Fibroblast of lung (primary cell): ENCODE measurements at regions not wholly inside any gene's neighbourhood (a gene's known extent, or its start where the extent isn't known, plus 50 kb on each side); places are given as distances from the start of the nearest gene placed in this dataset.

ENCODE experiments used
- DNase-seq, 2 donors: peaks; one replicate each; pipeline versions ENCODE4 v3.0.0 to v3.0.0-alpha.2; 2010; ENCODE audit warnings: low read depth in 2 of 2
- H2AFZ ChIP-seq: 2 replicates; pipeline ENCODE4 v1.5.1; 2012; ENCODE audit warnings: low read length, control low read depth, inconsistent platforms
- H3K27ac ChIP-seq: 2 replicates; pipeline ENCODE4 v1.5.1; 2011; ENCODE audit warnings: low read length, control low read depth; ENCODE audit not compliant: insufficient read depth
- H3K27me3 ChIP-seq: 2 replicates; pipeline ENCODE4 v1.5.1; 2011; ENCODE audit warnings: mild to moderate bottlenecking, low read length; ENCODE audit not compliant: control insufficient read depth, insufficient read depth
- H3K36me3 ChIP-seq: 2 replicates; pipeline ENCODE4 v1.5.1; 2011; ENCODE audit warnings: low read length; ENCODE audit not compliant: control insufficient read depth, insufficient read depth
- H3K4me1 ChIP-seq: 2 replicates; pipeline ENCODE4 v1.5.1; 2011; ENCODE audit warnings: low read length; ENCODE audit not compliant: control insufficient read depth, insufficient read depth; ENCODE audit errors: extremely low read depth
- H3K4me2 ChIP-seq: 2 replicates; pipeline ENCODE4 v1.5.1; 2011; ENCODE audit warnings: low read length, control low read depth; ENCODE audit not compliant: insufficient read depth; ENCODE audit errors: extremely low read depth
- H3K4me3 ChIP-seq, 4 experiments: fragments of 200-600 bp in 1 of 4; sonication (generic) in 1 of 4; replicated peaks in 1 of 4; 2 replicates each; pipeline ENCODE4 v1.5.1; 2011 to 2016; ENCODE audit warnings: low read length in 4 of 4, low read depth in 3 of 4, mild to moderate bottlenecking in 3 of 4, control low read depth in 2 of 4, inconsistent platforms in 1 of 4, mixed read lengths in 1 of 4; ENCODE audit not compliant: insufficient read depth in 1 of 4; ENCODE audit errors: control extremely low read depth in 1 of 4
- H3K79me2 ChIP-seq: 2 replicates; pipeline ENCODE4 v1.5.1; 2012; ENCODE audit warnings: mild to moderate bottlenecking, low read length, inconsistent platforms; ENCODE audit not compliant: control insufficient read depth, insufficient read depth
- H3K9ac ChIP-seq: 2 replicates; pipeline ENCODE4 v1.5.1; 2011; ENCODE audit warnings: mild to moderate bottlenecking, low read length, control low read depth; ENCODE audit not compliant: insufficient read depth
- H3K9me3 ChIP-seq: 2 replicates; pipeline ENCODE4 v1.5.1; 2012; ENCODE audit warnings: low read depth, low read length; ENCODE audit not compliant: control insufficient read depth, insufficient read depth
- H4K20me1 ChIP-seq: 2 replicates; pipeline ENCODE4 v1.5.1; 2011; ENCODE audit warnings: low read length; ENCODE audit not compliant: control insufficient read depth, insufficient read depth; ENCODE audit errors: extremely low read depth
- CTCF ChIP-seq, 2 donors: IDR thresholded peaks in 1 of 2; conservative IDR thresholded peaks in 1 of 2; 1 replicate in 1 of 2; 2 replicates in 1 of 2; pipeline ENCODE4 v1.5.1; 2011 to 2012; ENCODE audit warnings: low read length in 2 of 2, control low read depth in 1 of 2, inconsistent platforms in 1 of 2, low read depth in 1 of 2, mild to moderate bottlenecking in 1 of 2
- EZH2 ChIP-seq: IDR thresholded peaks from 2 replicates; pipeline ENCODE4 v1.5.1; 2012; ENCODE audit warnings: low read length, control low read depth, mild to moderate bottlenecking; ENCODE audit errors: missing control alignments

- DNase-seq, result no peak
- H3K36me3 ChIP-seq, result no peaks in the 10 kb centered on the region
- H3K4me3 ChIP-seq, result no peak overlapping the region
- H2AFZ ChIP-seq, result no peak overlapping the region
- no peak overlapping the region for H3K27ac ChIP-seq
- H3K27me3 ChIP-seq, result peaks cover 12% of the 10 kb centered on the region
- TF ChIP-seq EZH2 (no peak), CTCF (conservative IDR thresholded peaks at IDR 0.05 in 1 of 2, IDR thresholded peaks at IDR 0.05 in 1 of 2; ENCODE audit: low read depth in 1 of 2, low read length in 2 of 2) (no peak)
- H3K4me2 ChIP-seq, result no peak overlapping the region
- H4K20me1 ChIP-seq, result no peaks in the 10 kb centered on the region
- H3K4me1 ChIP-seq, result no peaks in the 10 kb centered on the region
- H3K9ac ChIP-seq, result no peak overlapping the region
- H3K79me2 ChIP-seq, result no peaks in the 10 kb centered on the region
- no peaks in the 10 kb centered on the region for H3K9me3 ChIP-seq
Measured at GRCh38 chr2:217606296-217606695, 396.5 kb downstream of the TNS1 start.

- Histone ChIP-seq H3K4me1 (no peaks in the 10 kb centered on the region), H4K20me1 (no peaks in the 10 kb centered on the region), H3K9me3 (no peaks in the 10 kb centered on the region), H3K36me3 (no peaks in the 10 kb centered on the region), H3K27ac (no peak overlapping the region), H3K79me2 (no peaks in the 10 kb centered on the region), H3K4me3 (no peak overlapping the region), H3K4me2 (no peak overlapping the region), H3K27me3 (peaks cover 21% of the 10 kb centered on the region), H3K9ac (no peak overlapping the region), H2AFZ (no peak overlapping the region)
- DNase-seq, result no peak
- no peak for TF ChIP-seq CTCF (conservative IDR thresholded peaks at IDR 0.05 in 1 of 2, IDR thresholded peaks at IDR 0.05 in 1 of 2; ENCODE audit: low read depth in 1 of 2, low read length in 2 of 2)
- TF ChIP-seq EZH2, result no peak
Measured at GRCh38 chr2:217604527-217605194, 398.1 kb downstream of the TNS1 start.

GRCh38 chr2:217601601-217602000, 401.2 kb downstream of the TNS1 start:
- no peaks in the 10 kb centered on the region for H3K4me1 ChIP-seq
- H3K9ac ChIP-seq, result no peak overlapping the region
- H3K27me3 ChIP-seq, result peaks cover 26% of the 10 kb centered on the region
- H3K4me3 ChIP-seq, result no peak overlapping the region
- no peaks in the 10 kb centered on the region for H3K79me2 ChIP-seq
- H3K27ac ChIP-seq, result no peak overlapping the region
- H3K36me3 ChIP-seq, result no peaks in the 10 kb centered on the region
- TF ChIP-seq EZH2, result no peak
- TF ChIP-seq CTCF (conservative IDR thresholded peaks at IDR 0.05 in 1 of 2, IDR thresholded peaks at IDR 0.05 in 1 of 2; ENCODE audit: low read depth in 1 of 2, low read length in 2 of 2), result no peak
- no peaks in the 10 kb centered on the region for H4K20me1 ChIP-seq
- H3K4me2 ChIP-seq, result no peak overlapping the region
- no peak for DNase-seq
- no peak overlapping the region for H2AFZ ChIP-seq
- no peaks in the 10 kb centered on the region for H3K9me3 ChIP-seq
